Hepatocyte (in vitro differentiated cells): ENCODE measurements at regions not wholly inside any gene's neighbourhood (a gene's known extent, or its start where the extent isn't known, plus 50 kb on each side); places are given as distances from the start of the nearest gene placed in this dataset.

ENCODE experiments used
- DNase-seq: peaks from one replicate; pipeline ENCODE4 v3.0.0-alpha.2; 2016; ENCODE audit warnings: low spot score
- H2AFZ ChIP-seq: fragments of 200-600 bp; sonication (generic); 2 replicates; pipeline ENCODE4 v1.6.0; 2016; ENCODE audit warnings: antibody characterized with exemption, mild to moderate bottlenecking
- H3K27ac ChIP-seq: fragments of 200-600 bp; sonication (generic); 2 replicates; pipeline ENCODE4 v1.5.1; 2016; ENCODE audit warnings: mild to moderate bottlenecking
- H3K27me3 ChIP-seq: fragments of 200-600 bp; sonication (generic); 2 replicates; pipeline ENCODE4 v1.6.1; 2016
- H3K36me3 ChIP-seq: fragments of 200-600 bp; sonication (generic); replicated peaks from 2 replicates; pipeline ENCODE4 v1.5.1; 2016; ENCODE audit warnings: low read depth; ENCODE audit not compliant: insufficient read depth
- H3K4me1 ChIP-seq: fragments of 200-600 bp; sonication (generic); 2 replicates; pipeline ENCODE4 v1.5.1; 2016; ENCODE audit warnings: mild to moderate bottlenecking, moderate library complexity; ENCODE audit not compliant: insufficient read depth
- H3K4me2 ChIP-seq: fragments of 200-600 bp; sonication (generic); 2 replicates; pipeline ENCODE4 v1.6.0; 2016
- H3K4me3 ChIP-seq: fragments of 200-600 bp; sonication (generic); 2 replicates; pipeline ENCODE4 v1.5.1; 2016; ENCODE audit warnings: mild to moderate bottlenecking
- H3K79me2 ChIP-seq: fragments of 200-600 bp; sonication (generic); 2 replicates; pipeline ENCODE4 v1.6.0; 2017; ENCODE audit warnings: mild to moderate bottlenecking
- H3K9me2 ChIP-seq: fragments of 200-600 bp; sonication (generic); replicated peaks from 2 replicates; pipeline ENCODE4 v1.6.0; 2017; ENCODE audit warnings: mild to moderate bottlenecking; ENCODE audit not compliant: insufficient read depth
- H3K9me3 ChIP-seq: fragments of 200-600 bp; sonication (generic); 2 replicates; pipeline ENCODE4 v1.5.1; 2016; ENCODE audit warnings: low read depth, mild to moderate bottlenecking
- H4K20me1 ChIP-seq: fragments of 200-600 bp; sonication (generic); 2 replicates; pipeline ENCODE4 v1.6.0; 2016; ENCODE audit warnings: mild to moderate bottlenecking; ENCODE audit not compliant: insufficient read depth, poor library complexity, severe bottlenecking
- CTCF ChIP-seq: fragments of 200-600 bp; sonication (generic); IDR thresholded peaks from 2 replicates; pipeline ENCODE4 v1.5.1; 2016; ENCODE audit warnings: antibody characterized with exemption, mild to moderate bottlenecking; ENCODE audit not compliant: poor library complexity
- EZH2 ChIP-seq: fragments of 200-600 bp; sonication (generic); IDR thresholded peaks from 2 replicates; pipeline ENCODE4 v1.6.1; 2016; ENCODE audit warnings: antibody characterized with exemption, mild to moderate bottlenecking, borderline replicate concordance
- EZH2phosphoT487 ChIP-seq: fragments of 200-600 bp; sonication (generic); IDR thresholded peaks from one replicate; pipeline ENCODE4 v1.6.1; 2018; ENCODE audit warnings: antibody characterized with exemption, mild to moderate bottlenecking, low read depth, moderate library complexity; ENCODE audit not compliant: unreplicated experiment, severe bottlenecking
- WGBS: methylation state at CpG from one replicate; pipeline ENCODE4 v1.1.6; 2016; ENCODE audit warnings: low lambda C conversion rate; ENCODE audit errors: missing lambda C conversion rate; 5-methylcytosine and 5-hydroxymethylcytosine counted together

DNA sequence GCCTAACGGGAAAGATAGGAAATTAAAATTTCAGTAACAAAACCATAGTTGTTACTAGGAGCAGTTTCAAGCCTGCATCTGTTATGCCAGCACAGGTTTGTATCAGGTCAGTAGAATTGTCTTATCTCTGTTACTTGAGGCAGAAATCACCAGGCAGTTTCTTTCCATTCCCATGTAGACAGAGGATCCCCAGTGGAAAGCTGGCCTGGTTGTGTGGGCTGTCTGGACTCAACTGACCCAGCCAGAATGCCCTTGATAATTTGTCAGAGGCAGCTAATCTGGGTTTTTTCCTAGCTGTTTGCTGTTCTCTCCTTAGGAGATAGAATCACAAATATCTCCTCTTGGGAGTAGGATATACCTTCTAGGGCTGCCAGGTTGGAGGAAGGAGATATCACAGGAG lies 1044.7 kb downstream of the IGSF11 start:
- TF ChIP-seq EZH2 (no peak), EZH2phosphoT487 (no peak), CTCF (no peak)
- H3K27me3 ChIP-seq, result no peaks in the 10 kb centered on the region
- H3K4me3 ChIP-seq, result no peak overlapping the region
- no peak for DNase-seq
- H3K36me3 ChIP-seq, result no peaks in the 10 kb centered on the region
- no peaks in the 10 kb centered on the region for H3K9me2 ChIP-seq
- 96% methylated on average over 1 of the region's 1 CpG for WGBS
- no peak overlapping the region for H3K27ac ChIP-seq
- no peaks in the 10 kb centered on the region for H3K4me1 ChIP-seq
- H4K20me1 ChIP-seq, result no peaks in the 10 kb centered on the region
- no peaks in the 10 kb centered on the region for H3K79me2 ChIP-seq
- H3K4me2 ChIP-seq, result no peak overlapping the region
- H2AFZ ChIP-seq, result no peak overlapping the region
- no peaks in the 10 kb centered on the region for H3K9me3 ChIP-seq

DNA sequence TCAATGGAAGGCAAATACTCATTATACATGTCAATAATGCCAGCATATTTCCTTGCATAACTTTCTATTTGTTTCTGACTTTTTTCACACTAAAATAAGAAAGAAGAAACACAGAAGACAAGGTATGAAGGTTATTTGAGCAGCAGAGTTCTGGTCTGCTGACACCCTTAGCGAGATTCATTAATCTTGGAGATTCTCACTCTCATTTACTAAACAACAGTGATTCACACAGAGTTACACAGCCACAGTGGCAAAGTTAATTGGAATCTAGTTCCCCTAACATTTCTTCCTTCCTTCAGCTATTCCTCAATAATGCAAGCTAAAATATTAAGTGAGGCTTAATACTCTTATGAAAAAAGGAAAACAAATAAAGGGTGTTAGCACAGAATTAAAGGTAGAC lies 1044.0 kb downstream of the IGSF11 start:
- Histone ChIP-seq H3K27ac (no peak overlapping the region), H3K27me3 (no peaks in the 10 kb centered on the region), H3K4me3 (no peak overlapping the region), H3K9me3 (no peaks in the 10 kb centered on the region), H3K4me2 (no peak overlapping the region), H3K4me1 (no peaks in the 10 kb centered on the region), H2AFZ (no peak overlapping the region), H3K9me2 (no peaks in the 10 kb centered on the region), H3K79me2 (no peaks in the 10 kb centered on the region), H4K20me1 (no peaks in the 10 kb centered on the region), H3K36me3 (no peaks in the 10 kb centered on the region)
- TF ChIP-seq EZH2phosphoT487, result no peak
- no peak for TF ChIP-seq CTCF
- no peak for TF ChIP-seq EZH2
- WGBS, result 91% methylated on average over 1 of the region's 1 CpG
- no peak for DNase-seq

DNA sequence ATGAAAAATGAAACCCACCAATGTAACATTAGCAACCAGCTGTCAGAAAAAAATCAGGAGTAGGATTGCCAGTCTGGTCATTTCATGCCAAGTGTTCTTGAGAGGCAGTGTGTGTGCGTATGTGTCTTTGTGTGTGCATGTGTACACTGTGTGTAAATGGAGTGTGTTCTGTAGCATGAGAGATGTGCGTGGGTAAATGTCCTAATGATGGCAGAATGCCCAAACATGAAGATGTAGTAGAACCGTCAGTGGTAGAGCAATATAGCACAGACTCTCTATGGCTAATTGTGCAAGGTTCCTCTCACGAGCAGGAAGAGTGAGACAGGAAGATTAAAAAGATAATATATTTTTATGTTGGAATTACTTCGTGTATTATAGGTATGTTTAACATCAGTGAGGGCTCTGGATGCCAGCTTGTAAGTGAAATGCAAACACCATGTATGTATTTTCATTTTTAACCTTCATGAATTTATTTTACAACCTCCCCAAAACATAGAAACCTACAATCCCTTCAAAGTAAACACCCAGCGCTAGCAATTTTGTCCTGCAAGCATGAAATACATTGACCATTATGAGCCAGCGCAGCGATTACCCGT lies 1038.7 kb downstream of the IGSF11 start:
- Histone ChIP-seq H3K4me1 (no peaks in the 10 kb centered on the region), H3K9me2 (no peaks in the 10 kb centered on the region), H3K9me3 (no peaks in the 10 kb centered on the region), H4K20me1 (no peaks in the 10 kb centered on the region), H3K27me3 (no peaks in the 10 kb centered on the region), H3K36me3 (no peaks in the 10 kb centered on the region), H3K4me2 (peak overlapping the region; percentile 98), H3K4me3 (peak overlapping the region; percentile 17), H2AFZ (no peak overlapping the region), H3K79me2 (no peaks in the 10 kb centered on the region), H3K27ac (no peak overlapping the region)
- DNase-seq, result no peak
- 31% methylated on average over 7 of the region's 9 CpGs for WGBS
- TF ChIP-seq EZH2, result no peak
- no peak for TF ChIP-seq CTCF
